Activated T-cell treated with anti-CD3 and anti-CD28 coated beads, Interleukin-2, amount 50 U/mL, for 4 hours (primary cell): ENCODE measurements at regions not wholly inside any gene's neighbourhood (a gene's known extent, or its start where the extent isn't known, plus 50 kb on each side); places are given as distances from the start of the nearest gene placed in this dataset.
"Not testable (repeated sequence)": the region's sequence is repeated elsewhere in the genome, so short reads cannot be mapped to it uniquely, and the experiment has no call there.

Source experiments
- ATAC-seq, 2 donors: fragments of 200-7000 bp; cut with Tn5 transposase; one replicate each; pipeline ENCODE4 v1.10.0; 2021
- DNase-seq: peaks from one replicate; pipeline ENCODE4 v3.0.0-alpha.2; 2020
- H3K27me3 Mint-ChIP-seq: one replicate; pipeline ENCODE4 v1.8.0; 2021; ENCODE audit warnings: low read depth, mixed read lengths
- H3K36me3 Mint-ChIP-seq: one replicate; pipeline ENCODE4 v1.8.0; 2022; ENCODE audit warnings: mixed read lengths; ENCODE audit not compliant: insufficient read depth
- H3K4me1 Mint-ChIP-seq: one replicate; pipeline ENCODE4 v1.8.0; 2021; ENCODE audit warnings: low read depth, mixed read lengths
- H3K4me3 Mint-ChIP-seq: one replicate; pipeline ENCODE4 v1.8.0; 2021; ENCODE audit warnings: mild to moderate bottlenecking, moderate library complexity, mixed read lengths
- H3K9me3 Mint-ChIP-seq: one replicate; pipeline ENCODE4 v1.8.0; 2021; ENCODE audit warnings: mixed read lengths

- no peaks in the 10 kb centered on the region for H3K4me1 Mint-ChIP-seq
- no peak for DNase-seq
Observed at GRCh38 chr18:34942276-34942675, 98.9 kb upstream of the MAPRE2 start.

GRCh38 chr18:34942975-34943374 lies 98.2 kb upstream of the MAPRE2 start:
- Mint-ChIP-seq H3K27me3 (peaks cover 15% of the 10 kb centered on the region), H3K36me3 (no peaks in the 10 kb centered on the region), H3K9me3 (no peaks in the 10 kb centered on the region), H3K4me3 (no peak overlapping the region), H3K4me1 (no peaks in the 10 kb centered on the region)
- no peak for DNase-seq
- ATAC-seq, result no peak

More at GRCh38 chr18:34942276-34942675, 98.9 kb upstream of the MAPRE2 start:
- Mint-ChIP-seq H3K27me3 (peaks cover 20% of the 10 kb centered on the region), H3K36me3 (no peaks in the 10 kb centered on the region), H3K4me3 (no peak overlapping the region), H3K9me3 (no peaks in the 10 kb centered on the region)
- ATAC-seq, result no peak

- H3K9me3 Mint-ChIP-seq, result no peaks in the 10 kb centered on the region
- peaks cover 15% of the 10 kb centered on the region for H3K27me3 Mint-ChIP-seq
- H3K4me1 Mint-ChIP-seq, result no peaks in the 10 kb centered on the region
- no peaks in the 10 kb centered on the region for H3K36me3 Mint-ChIP-seq
- ATAC-seq, result no peak
- no peak overlapping the region for H3K4me3 Mint-ChIP-seq
- DNase-seq, result no peak
Observed at GRCh38 chr18:34943587-34943986, 97.6 kb upstream of the MAPRE2 start.

GRCh38 chr18:34947711-34948125 lies 93.5 kb upstream of the MAPRE2 start:
- H3K36me3 Mint-ChIP-seq, result no peaks in the 10 kb centered on the region
- no peaks in the 10 kb centered on the region for H3K9me3 Mint-ChIP-seq
- no peaks in the 10 kb centered on the region for H3K4me1 Mint-ChIP-seq
- DNase-seq (no peak), ATAC-seq (no peak)
- no peak overlapping the region for H3K4me3 Mint-ChIP-seq
- peaks cover 7% of the 10 kb centered on the region for H3K27me3 Mint-ChIP-seq

- no peak for DNase-seq
- Mint-ChIP-seq H3K4me3 (no peak overlapping the region), H3K4me1 (no peaks in the 10 kb centered on the region), H3K27me3 (peaks cover 20% of the 10 kb centered on the region), H3K36me3 (no peaks in the 10 kb centered on the region), H3K9me3 (peaks cover 4% of the 10 kb centered on the region)
- ATAC-seq, result no peak
Observed at GRCh38 chr18:34951625-34952379, 89.4 kb upstream of the MAPRE2 start.

GRCh38 chr18:34953212-34953611 lies 88.0 kb upstream of the MAPRE2 start:
- no peaks in the 10 kb centered on the region for H3K36me3 Mint-ChIP-seq
- peaks cover 22% of the 10 kb centered on the region for H3K27me3 Mint-ChIP-seq
- H3K4me1 Mint-ChIP-seq, result no peaks in the 10 kb centered on the region
- no peak overlapping the region for H3K4me3 Mint-ChIP-seq
- no peak for ATAC-seq
- peaks cover 4% of the 10 kb centered on the region for H3K9me3 Mint-ChIP-seq
- DNase-seq, result no peak

- H3K4me3 Mint-ChIP-seq, H3K9me3 Mint-ChIP-seq, H3K4me1 Mint-ChIP-seq, H3K36me3 Mint-ChIP-seq, ATAC-seq, DNase-seq: not testable (repeated sequence)
- peaks cover 25% of the 10 kb centered on the region for H3K27me3 Mint-ChIP-seq
Observed at GRCh38 chr18:34955494-34955893, 85.7 kb upstream of the MAPRE2 start.

- peaks cover 4% of the 10 kb centered on the region for H3K9me3 Mint-ChIP-seq
- no peaks in the 10 kb centered on the region for H3K36me3 Mint-ChIP-seq
- DNase-seq (no peak), ATAC-seq (no peak)
- no peak overlapping the region for H3K4me3 Mint-ChIP-seq
- H3K27me3 Mint-ChIP-seq, result peaks cover 25% of the 10 kb centered on the region
- no peaks in the 10 kb centered on the region for H3K4me1 Mint-ChIP-seq
Observed at GRCh38 chr18:34956663-34957062, 84.5 kb upstream of the MAPRE2 start.

- Mint-ChIP-seq H3K36me3 (no peaks in the 10 kb centered on the region), H3K4me1 (no peaks in the 10 kb centered on the region), H3K9me3 (peaks cover 4% of the 10 kb centered on the region), H3K4me3 (no peak overlapping the region), H3K27me3 (peaks cover 29% of the 10 kb centered on the region)
- DNase-seq (no peak), ATAC-seq (no peak)
Observed at GRCh38 chr18:34957119-34957863, 83.9 kb upstream of the MAPRE2 start.

GRCh38 chr18:34957864-34958259 lies 83.4 kb upstream of the MAPRE2 start:
- no peaks in the 10 kb centered on the region for H3K4me1 Mint-ChIP-seq

GRCh38 chr18:34959211-34959829 lies 81.9 kb upstream of the MAPRE2 start:
- Mint-ChIP-seq H3K36me3 (no peaks in the 10 kb centered on the region), H3K9me3 (peaks cover 4% of the 10 kb centered on the region), H3K27me3 (peaks cover 30% of the 10 kb centered on the region), H3K4me3 (no peak overlapping the region), H3K4me1 (no peaks in the 10 kb centered on the region)
- ATAC-seq (no peak), DNase-seq (no peak)

More at GRCh38 chr18:34957864-34958259, 83.4 kb upstream of the MAPRE2 start:
- DNase-seq (no peak), ATAC-seq (no peak)
- no peak overlapping the region for H3K4me3 Mint-ChIP-seq
- H3K27me3 Mint-ChIP-seq, result peaks cover 30% of the 10 kb centered on the region
- peaks cover 4% of the 10 kb centered on the region for H3K9me3 Mint-ChIP-seq
- no peaks in the 10 kb centered on the region for H3K36me3 Mint-ChIP-seq

GRCh38 chr18:34959989-34960388 lies 81.2 kb upstream of the MAPRE2 start:
- Mint-ChIP-seq H3K4me3 (no peak overlapping the region), H3K4me1 (no peaks in the 10 kb centered on the region), H3K27me3 (peaks cover 25% of the 10 kb centered on the region), H3K36me3 (no peaks in the 10 kb centered on the region), H3K9me3 (peaks cover 4% of the 10 kb centered on the region)
- ATAC-seq, result no peak
- DNase-seq, result no peak

- peaks cover 12% of the 10 kb centered on the region for H3K27me3 Mint-ChIP-seq
- H3K9me3 Mint-ChIP-seq, result no peaks in the 10 kb centered on the region
- H3K4me3 Mint-ChIP-seq, result no peak overlapping the region
- H3K4me1 Mint-ChIP-seq, result no peaks in the 10 kb centered on the region
- no peaks in the 10 kb centered on the region for H3K36me3 Mint-ChIP-seq
- DNase-seq, result no peak
- ATAC-seq, result no peak
Observed at GRCh38 chr18:34965108-34965507, 76.1 kb upstream of the MAPRE2 start.

- no peaks in the 10 kb centered on the region for H3K4me1 Mint-ChIP-seq
Observed at GRCh38 chr18:34965566-34965965, 75.6 kb upstream of the MAPRE2 start.

More at GRCh38 chr18:34965566-34965965, 75.6 kb upstream of the MAPRE2 start:
- DNase-seq, result no peak
- Mint-ChIP-seq H3K36me3 (no peaks in the 10 kb centered on the region), H3K27me3 (peaks cover 10% of the 10 kb centered on the region), H3K9me3 (no peaks in the 10 kb centered on the region), H3K4me3 (no peak overlapping the region)
- ATAC-seq, result no peak
